Fibroblast of lung (primary cell): ENCODE measurements at regions not wholly inside any gene's neighbourhood (a gene's known extent, or its start where the extent isn't known, plus 50 kb on each side); places are given as distances from the start of the nearest gene placed in this dataset.

Experiments
- CTCF ChIP-seq, 2 donors: IDR thresholded peaks in 1 of 2; conservative IDR thresholded peaks in 1 of 2; 1 replicate in 1 of 2; 2 replicates in 1 of 2; pipeline ENCODE4 v1.5.1; 2011 to 2012; ENCODE audit warnings: low read length in 2 of 2, control low read depth in 1 of 2, inconsistent platforms in 1 of 2, low read depth in 1 of 2, mild to moderate bottlenecking in 1 of 2
- EZH2 ChIP-seq: IDR thresholded peaks from 2 replicates; pipeline ENCODE4 v1.5.1; 2012; ENCODE audit warnings: low read length, control low read depth, mild to moderate bottlenecking; ENCODE audit errors: missing control alignments

GRCh38 chr18:46222710-46223360, 118.7 kb downstream of the HAUS1 start:
- TF ChIP-seq CTCF (conservative IDR thresholded peaks at IDR 0.05 in 1 of 2, IDR thresholded peaks at IDR 0.05 in 1 of 2; ENCODE audit: low read depth in 1 of 2, low read length in 2 of 2) = no peak
- no peak for TF ChIP-seq EZH2
